T-helper 2 cell treated with Interferon-gamma antibody and Interleukin-4, amounts not matched to agents 5 μg/mL and 100 μg/mL, for 36 hours (primary cell): ENCODE measurements at regions not wholly inside any gene's neighbourhood (a gene's known extent, or its start where the extent isn't known, plus 50 kb on each side); places are given as distances from the start of the nearest gene placed in this dataset.

Source experiments
- DNase-seq: peaks from one replicate; pipeline ENCODE4 v3.0.0; 2021; ENCODE audit warnings: low spot score
- H3K27ac Mint-ChIP-seq: one replicate; pipeline ENCODE4 v1.8.0; 2021; ENCODE audit warnings: mild to moderate bottlenecking, mixed read lengths
- H3K27me3 Mint-ChIP-seq: one replicate; pipeline ENCODE4 v1.8.0; 2021; ENCODE audit warnings: low read depth, mixed read lengths
- H3K36me3 Mint-ChIP-seq: one replicate; pipeline ENCODE4 v1.8.0; 2021; ENCODE audit warnings: low read depth, mixed read lengths
- H3K4me1 Mint-ChIP-seq: one replicate; pipeline ENCODE4 v1.8.0; 2021; ENCODE audit warnings: low read depth, mixed read lengths
- H3K4me3 Mint-ChIP-seq: one replicate; pipeline ENCODE4 v1.8.0; 2022; ENCODE audit warnings: mild to moderate bottlenecking, moderate library complexity, mixed read lengths
- H3K9me3 Mint-ChIP-seq: one replicate; pipeline ENCODE4 v1.8.0; 2021; ENCODE audit warnings: mixed read lengths

DNA sequence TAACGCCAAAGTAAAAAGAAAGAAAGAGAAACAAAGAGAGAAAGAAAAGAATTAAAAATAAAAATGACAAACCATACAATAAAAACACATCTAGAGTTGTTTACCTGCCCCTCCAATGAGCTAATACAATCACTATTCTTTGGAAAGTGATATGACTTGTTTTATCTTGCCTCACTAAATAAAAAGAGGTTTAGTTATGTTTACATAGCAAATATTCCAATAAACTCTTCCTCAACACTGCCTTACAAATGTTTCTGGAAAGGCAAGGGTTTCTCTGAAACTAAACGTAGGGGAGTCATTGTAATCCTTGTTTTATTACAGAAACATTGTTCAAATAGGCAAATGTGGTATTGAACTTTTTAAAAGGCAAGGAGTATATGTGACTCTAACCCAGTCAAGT, 396.2 kb downstream of the EPM2A start:
- no peak overlapping the region for H3K4me3 Mint-ChIP-seq
- H3K27ac Mint-ChIP-seq = no peak overlapping the region
- no peaks in the 10 kb centered on the region for H3K36me3 Mint-ChIP-seq
- H3K9me3 Mint-ChIP-seq = no peaks in the 10 kb centered on the region
- no peaks in the 10 kb centered on the region for H3K27me3 Mint-ChIP-seq
- H3K4me1 Mint-ChIP-seq = no peaks in the 10 kb centered on the region
- DNase-seq = no peak

DNA sequence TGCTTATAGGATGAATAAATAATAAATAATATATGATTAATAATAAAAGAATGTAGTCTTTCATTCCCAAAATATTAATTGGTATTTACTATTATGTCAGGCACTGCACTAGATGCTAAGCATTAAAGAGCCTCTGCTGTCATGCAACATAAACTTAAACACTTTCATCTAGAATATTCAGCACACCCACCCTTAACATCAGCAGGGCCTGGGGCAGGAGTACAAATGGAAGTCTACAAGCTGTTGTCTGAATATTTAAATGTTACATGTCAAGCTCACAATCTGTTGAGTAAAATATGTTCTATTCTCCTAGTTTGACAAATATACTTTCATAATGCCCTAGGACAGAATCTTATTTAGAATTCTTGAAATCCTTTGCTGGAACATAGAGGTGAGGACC, 395.1 kb downstream of the EPM2A start:
- Mint-ChIP-seq H3K36me3 (no peaks in the 10 kb centered on the region), H3K27ac (no peak overlapping the region), H3K27me3 (no peaks in the 10 kb centered on the region), H3K9me3 (no peaks in the 10 kb centered on the region), H3K4me3 (no peak overlapping the region), H3K4me1 (no peaks in the 10 kb centered on the region)
- no peak for DNase-seq

DNA sequence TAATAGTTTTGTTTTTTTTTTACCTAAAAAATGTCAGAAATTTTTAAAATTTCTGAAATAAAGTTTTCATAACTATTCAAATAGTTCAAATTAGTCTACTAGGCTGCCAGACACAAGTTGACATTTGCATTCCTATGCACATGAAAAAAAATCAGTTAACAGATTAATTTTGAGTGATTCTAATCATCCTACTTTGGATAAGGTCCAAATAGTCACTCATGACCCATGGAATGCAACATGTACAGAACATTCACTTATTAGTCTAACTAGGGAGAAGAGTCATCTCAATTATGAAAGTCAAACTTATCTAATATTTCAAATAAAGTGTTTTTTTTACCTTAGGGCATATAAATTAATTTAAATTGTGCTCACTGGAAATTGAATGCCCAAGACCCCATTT, 390.2 kb downstream of the EPM2A start:
- Mint-ChIP-seq H3K4me1 (no peaks in the 10 kb centered on the region), H3K27ac (no peak overlapping the region), H3K36me3 (no peaks in the 10 kb centered on the region), H3K4me3 (no peak overlapping the region), H3K27me3 (no peaks in the 10 kb centered on the region), H3K9me3 (no peaks in the 10 kb centered on the region)
- no peak for DNase-seq

DNA sequence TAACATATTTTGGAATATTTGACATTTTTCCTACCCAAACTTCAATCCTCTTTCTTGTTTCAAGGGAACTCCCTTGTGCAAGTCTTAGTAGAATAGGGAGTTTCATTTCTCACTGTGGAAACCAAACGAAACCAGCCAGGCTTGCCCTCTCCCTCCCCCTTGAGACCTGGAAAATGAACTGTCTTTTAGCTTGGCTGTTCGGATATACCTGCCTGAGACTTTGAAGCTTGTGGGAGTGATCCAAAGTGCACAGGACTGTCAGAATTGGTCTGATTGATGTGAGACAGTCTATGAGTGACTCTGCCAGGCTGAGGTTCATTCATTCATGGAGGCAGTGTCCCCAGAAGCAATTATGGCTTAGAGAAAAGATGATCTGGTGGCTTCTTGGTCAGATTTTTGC, 388.1 kb downstream of the EPM2A start:
- Mint-ChIP-seq H3K9me3 (no peaks in the 10 kb centered on the region), H3K36me3 (no peaks in the 10 kb centered on the region), H3K27me3 (no peaks in the 10 kb centered on the region), H3K4me3 (no peak overlapping the region), H3K27ac (no peak overlapping the region), H3K4me1 (no peaks in the 10 kb centered on the region)
- no peak for DNase-seq

DNA sequence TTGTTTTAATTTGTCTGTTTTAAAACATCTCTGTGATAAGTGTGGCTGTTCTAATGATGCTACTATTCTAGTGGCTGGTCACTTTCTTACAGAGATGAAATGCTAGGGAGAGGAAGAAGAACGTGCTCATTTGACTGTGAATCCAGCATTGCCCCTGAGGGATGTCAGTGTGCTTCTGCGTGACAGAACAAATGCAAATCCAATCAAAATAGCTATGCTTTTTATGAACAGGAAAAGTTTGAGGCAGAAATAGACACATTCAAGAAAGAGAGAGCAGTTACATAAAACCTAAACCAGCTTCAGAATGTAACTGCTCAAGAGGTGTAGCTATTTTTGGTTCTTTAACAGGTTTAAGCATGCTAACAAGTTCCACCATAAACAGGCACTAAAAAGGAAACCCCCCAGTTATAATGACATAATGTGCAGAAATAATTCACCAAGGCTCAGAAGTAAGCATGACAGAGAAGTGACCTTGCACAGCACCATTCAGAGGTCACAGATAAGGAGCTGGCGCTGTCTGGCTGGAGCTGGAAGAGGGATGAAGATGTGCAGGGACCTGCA, 385.3 kb downstream of the EPM2A start:
- no peaks in the 10 kb centered on the region for H3K36me3 Mint-ChIP-seq
- no peak overlapping the region for H3K27ac Mint-ChIP-seq
- DNase-seq = no peak
- H3K9me3 Mint-ChIP-seq = no peaks in the 10 kb centered on the region
- H3K27me3 Mint-ChIP-seq = no peaks in the 10 kb centered on the region
- no peaks in the 10 kb centered on the region for H3K4me1 Mint-ChIP-seq
- no peak overlapping the region for H3K4me3 Mint-ChIP-seq

DNA sequence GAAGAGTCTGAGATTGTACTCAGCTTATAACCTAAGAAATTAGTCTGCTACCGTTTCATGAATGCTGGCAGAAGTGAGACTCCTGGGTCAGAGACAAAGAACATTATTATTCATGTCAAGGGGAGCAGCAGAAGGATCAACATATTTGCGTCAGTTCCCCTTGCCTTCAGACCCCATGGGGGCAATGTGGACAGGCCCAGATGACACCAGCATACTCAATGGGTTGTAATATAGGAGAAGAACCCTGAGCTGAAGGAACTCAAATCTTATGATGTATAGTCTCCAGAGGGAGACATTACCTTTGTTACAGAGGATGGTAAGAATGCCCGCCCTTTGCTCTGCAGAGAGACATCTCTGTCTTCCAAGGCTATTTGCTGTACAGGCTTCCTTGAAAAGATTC, 384.4 kb downstream of the EPM2A start:
- Mint-ChIP-seq H3K4me3 (no peak overlapping the region), H3K36me3 (no peaks in the 10 kb centered on the region), H3K27ac (no peak overlapping the region), H3K4me1 (no peaks in the 10 kb centered on the region), H3K27me3 (no peaks in the 10 kb centered on the region), H3K9me3 (no peaks in the 10 kb centered on the region)
- no peak for DNase-seq

DNA sequence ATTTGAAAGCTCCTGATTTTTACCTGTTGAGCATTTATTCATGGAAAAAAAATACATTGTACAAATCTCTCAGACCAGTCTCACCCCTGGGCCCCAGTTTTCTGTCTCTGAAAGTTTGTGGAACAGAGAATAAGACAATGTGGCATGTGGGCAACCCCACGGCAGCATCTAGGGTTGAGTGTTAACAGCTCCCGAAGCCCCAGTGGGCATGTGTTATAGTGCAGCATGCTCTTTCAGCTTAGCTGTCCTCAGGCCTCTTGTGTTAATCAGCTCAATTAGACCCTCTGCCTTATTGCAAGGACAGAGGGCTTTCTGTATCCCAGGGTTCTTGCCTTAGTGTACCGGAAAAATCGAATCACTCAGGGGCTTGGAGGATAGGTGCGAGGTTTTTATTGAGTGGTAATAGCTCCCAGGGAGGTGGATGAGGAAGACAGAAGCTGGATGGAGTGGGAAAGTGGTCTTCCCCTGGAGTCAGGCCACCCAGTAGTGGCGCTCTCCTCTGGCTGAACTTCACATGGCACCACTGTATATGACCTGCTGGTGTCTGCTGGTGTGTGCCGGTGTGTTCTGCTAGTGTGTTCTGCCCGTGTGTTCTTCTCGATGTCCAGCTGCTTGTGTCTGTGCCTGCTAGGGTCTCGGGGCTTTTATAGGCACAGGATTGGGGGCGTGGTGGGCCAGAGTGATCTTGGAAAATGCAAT, 382.8 kb downstream of the EPM2A start:
- no peaks in the 10 kb centered on the region for H3K36me3 Mint-ChIP-seq
- no peaks in the 10 kb centered on the region for H3K27me3 Mint-ChIP-seq

DNA sequence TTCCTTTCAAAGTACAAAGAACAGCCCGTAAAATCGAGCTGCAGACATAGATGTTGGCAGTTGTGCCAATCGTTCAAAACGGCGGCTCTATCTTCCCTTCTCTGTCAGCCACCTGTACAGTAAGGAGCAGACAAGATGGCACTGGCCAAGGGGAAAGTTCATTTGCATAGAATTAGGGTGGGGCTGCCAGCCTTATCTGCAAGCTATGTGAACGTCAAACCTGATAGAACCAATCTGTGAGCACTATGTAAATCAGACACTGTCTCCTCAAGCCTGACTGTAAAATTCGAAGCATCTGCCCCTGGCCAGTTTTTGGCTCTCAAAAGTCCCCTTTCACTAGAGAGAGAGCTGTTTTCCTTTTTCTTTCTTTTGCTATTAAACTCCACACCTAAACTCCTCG, 374.5 kb downstream of the EPM2A start:
- H3K4me3 Mint-ChIP-seq = no peak overlapping the region

More for the DNA sequence above, 382.8 kb downstream of the EPM2A start:
- Mint-ChIP-seq H3K4me1 (no peaks in the 10 kb centered on the region), H3K4me3 (no peak overlapping the region), H3K9me3 (no peaks in the 10 kb centered on the region), H3K27ac (no peak overlapping the region)
- no peak for DNase-seq

DNA sequence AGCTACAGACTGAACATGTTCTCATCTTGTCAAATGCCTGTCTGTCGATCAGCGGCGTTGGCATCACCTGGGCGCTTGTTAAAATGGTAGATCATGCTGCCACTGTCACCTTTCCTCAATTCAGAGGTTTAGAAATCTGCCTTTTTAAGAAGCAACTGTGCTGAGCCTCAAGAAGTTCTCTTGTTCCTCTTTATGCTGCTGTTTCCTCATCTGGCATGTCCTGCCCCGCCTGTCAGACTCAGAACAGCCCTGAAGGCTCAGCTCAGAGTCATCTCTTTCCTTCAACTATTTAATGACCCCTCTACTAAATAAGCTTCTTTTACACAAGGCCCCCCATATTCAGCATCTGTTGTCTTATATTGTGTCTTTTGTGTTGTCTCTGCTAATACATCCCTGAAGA, 368.2 kb downstream of the EPM2A start:
- no peaks in the 10 kb centered on the region for H3K9me3 Mint-ChIP-seq
- H3K27ac Mint-ChIP-seq = no peak overlapping the region
- H3K36me3 Mint-ChIP-seq = no peaks in the 10 kb centered on the region
- H3K4me1 Mint-ChIP-seq = peaks cover 2% of the 10 kb centered on the region
- no peaks in the 10 kb centered on the region for H3K27me3 Mint-ChIP-seq
- DNase-seq = no peak
- no peak overlapping the region for H3K4me3 Mint-ChIP-seq

More for the DNA sequence above, 374.5 kb downstream of the EPM2A start:
- Mint-ChIP-seq H3K27ac (no peak overlapping the region), H3K36me3 (no peaks in the 10 kb centered on the region), H3K27me3 (no peaks in the 10 kb centered on the region), H3K9me3 (no peaks in the 10 kb centered on the region), H3K4me1 (no peaks in the 10 kb centered on the region)
- no peak for DNase-seq

DNA sequence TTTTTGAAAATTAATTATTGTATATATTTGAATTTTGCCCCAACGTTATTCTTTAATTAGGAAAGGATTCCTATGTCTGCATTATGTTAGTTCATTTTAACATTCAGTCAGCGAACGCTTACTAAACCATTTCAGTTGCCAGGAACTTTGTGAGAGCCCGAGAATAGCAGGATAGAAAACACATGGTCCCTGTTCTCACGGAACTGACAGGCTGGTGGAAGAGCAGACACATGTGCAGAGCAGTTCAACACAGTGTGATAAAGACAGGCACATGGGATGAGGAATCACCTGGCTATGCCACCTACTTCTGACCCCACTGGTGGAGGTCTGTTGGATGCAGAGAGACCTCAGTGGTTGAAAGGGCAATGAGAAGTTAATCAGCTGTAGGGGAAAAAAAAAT, 367.2 kb downstream of the EPM2A start:
- DNase-seq = no peak
- Mint-ChIP-seq H3K27me3 (no peaks in the 10 kb centered on the region), H3K9me3 (no peaks in the 10 kb centered on the region), H3K27ac (no peak overlapping the region), H3K4me3 (no peak overlapping the region), H3K36me3 (no peaks in the 10 kb centered on the region), H3K4me1 (peaks cover 5% of the 10 kb centered on the region)

DNA sequence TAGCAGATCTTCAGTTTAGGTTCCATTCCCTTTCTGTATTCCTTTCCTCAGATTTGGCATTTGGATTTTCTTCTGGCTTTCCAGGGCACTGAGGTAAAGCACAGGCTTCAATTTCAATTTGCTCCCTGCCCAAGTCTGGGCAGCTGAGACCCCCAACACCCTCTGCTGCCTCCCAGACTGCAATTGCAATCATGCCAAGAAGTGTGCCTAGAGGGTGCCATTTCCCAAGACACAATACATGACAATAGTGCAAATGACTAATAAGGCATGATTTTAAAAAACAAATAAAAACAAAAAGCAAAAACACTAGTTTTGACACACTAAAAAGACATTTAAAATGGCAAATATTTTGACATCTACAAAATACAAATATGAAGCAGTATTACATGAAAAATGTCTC, 364.8 kb downstream of the EPM2A start:
- Mint-ChIP-seq H3K4me3 (no peak overlapping the region), H3K27ac (no peak overlapping the region), H3K4me1 (peaks cover 5% of the 10 kb centered on the region), H3K36me3 (no peaks in the 10 kb centered on the region), H3K9me3 (no peaks in the 10 kb centered on the region), H3K27me3 (no peaks in the 10 kb centered on the region)
- no peak for DNase-seq

DNA sequence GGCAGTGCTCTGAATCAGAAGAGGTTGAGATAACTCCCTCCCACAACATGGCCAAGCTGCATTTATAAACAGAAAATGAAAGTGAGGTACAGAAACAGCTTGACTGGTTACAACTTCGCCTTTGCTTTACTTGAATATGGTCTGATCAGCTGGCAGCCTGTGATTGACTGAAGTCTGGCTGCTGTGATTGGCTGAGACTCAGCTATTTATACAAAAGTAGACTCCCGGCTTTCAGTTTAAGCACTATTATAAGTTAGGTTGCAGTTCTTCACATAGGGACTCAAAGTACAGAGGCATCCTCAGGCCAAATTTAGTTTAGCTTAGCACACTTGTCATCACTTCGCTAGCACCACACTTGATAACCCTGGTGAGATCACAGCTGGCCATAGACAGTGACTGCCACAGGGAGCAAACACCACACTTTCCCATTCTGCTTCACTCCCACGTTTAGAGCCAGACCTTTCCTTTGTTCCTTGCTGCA, 362.6 kb downstream of the EPM2A start:
- Mint-ChIP-seq H3K9me3 (peaks cover 7% of the 10 kb centered on the region), H3K27ac (no peak overlapping the region), H3K36me3 (no peaks in the 10 kb centered on the region), H3K27me3 (no peaks in the 10 kb centered on the region), H3K4me3 (no peak overlapping the region), H3K4me1 (peaks cover 5% of the 10 kb centered on the region)
- no peak for DNase-seq

DNA sequence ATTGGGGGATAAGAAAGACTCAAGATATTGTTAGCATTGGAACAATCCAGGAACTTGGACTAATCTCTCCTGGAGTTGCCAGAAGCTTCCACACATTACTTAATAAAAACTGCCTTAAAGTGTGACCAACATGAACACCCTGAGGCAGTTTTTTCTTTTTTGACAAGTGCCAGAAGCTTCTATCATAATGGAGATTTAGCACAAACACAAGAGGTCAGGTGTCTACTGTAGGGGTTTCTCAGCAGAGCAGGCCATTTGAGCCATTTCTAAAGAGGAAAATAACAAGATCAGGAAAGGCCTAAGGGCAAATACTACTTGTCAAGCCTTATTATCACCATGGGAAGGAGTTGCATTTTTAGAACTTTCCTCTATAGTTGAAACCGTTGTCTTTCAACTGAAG, 361.5 kb downstream of the EPM2A start:
- Mint-ChIP-seq H3K27ac (no peak overlapping the region), H3K4me3 (no peak overlapping the region), H3K36me3 (no peaks in the 10 kb centered on the region), H3K27me3 (no peaks in the 10 kb centered on the region), H3K4me1 (peaks cover 5% of the 10 kb centered on the region), H3K9me3 (peaks cover 8% of the 10 kb centered on the region)
- DNase-seq = no peak

DNA sequence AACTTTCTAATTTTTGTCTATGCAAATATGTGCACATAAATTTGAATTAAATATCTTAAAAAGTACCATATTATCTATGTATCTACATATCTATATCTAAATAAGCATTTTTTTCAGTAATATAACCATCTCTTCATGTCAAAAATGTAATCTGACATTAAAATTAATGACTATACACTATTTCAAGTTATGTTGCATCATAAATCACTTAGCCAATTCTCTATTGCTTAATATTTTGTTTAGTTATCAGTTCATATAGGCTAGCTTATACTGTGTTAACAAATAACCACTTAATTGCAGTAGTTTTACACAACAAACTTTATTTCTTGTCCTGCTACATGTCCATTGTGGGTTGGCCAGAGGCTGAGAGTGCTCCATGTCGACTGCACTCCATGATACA, 360.8 kb downstream of the EPM2A start:
- DNase-seq = no peak
- H3K27me3 Mint-ChIP-seq = no peaks in the 10 kb centered on the region
- H3K36me3 Mint-ChIP-seq = no peaks in the 10 kb centered on the region
- no peak overlapping the region for H3K27ac Mint-ChIP-seq
- peaks cover 8% of the 10 kb centered on the region for H3K9me3 Mint-ChIP-seq
- no peak overlapping the region for H3K4me3 Mint-ChIP-seq
- H3K4me1 Mint-ChIP-seq = peaks cover 5% of the 10 kb centered on the region

DNA sequence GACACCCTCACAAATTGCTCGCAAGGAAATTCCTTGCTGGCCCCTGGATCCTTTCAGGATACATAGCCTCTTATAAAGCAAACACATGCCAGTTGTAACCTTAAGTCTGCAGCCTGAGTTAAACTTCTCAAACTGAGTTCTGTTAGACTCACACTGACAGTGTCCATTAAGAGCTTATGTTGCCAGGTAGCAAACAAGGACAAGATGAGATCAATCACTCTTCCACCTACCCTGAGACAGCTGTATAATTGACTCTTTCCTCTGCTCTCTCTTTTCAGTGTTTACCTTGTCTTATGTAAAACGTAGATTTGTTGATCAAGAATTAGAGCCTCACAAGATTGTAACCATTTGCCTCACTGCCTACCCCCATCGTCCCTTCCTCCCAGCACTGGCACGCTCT, 359.8 kb downstream of the EPM2A start:
- H3K4me1 Mint-ChIP-seq = peaks cover 5% of the 10 kb centered on the region
- no peak for DNase-seq
- no peak overlapping the region for H3K4me3 Mint-ChIP-seq
- no peaks in the 10 kb centered on the region for H3K27me3 Mint-ChIP-seq
- H3K9me3 Mint-ChIP-seq = peaks cover 8% of the 10 kb centered on the region
- H3K36me3 Mint-ChIP-seq = no peaks in the 10 kb centered on the region
- no peak overlapping the region for H3K27ac Mint-ChIP-seq
